LNCAP (cell line): ENCODE measurements at regions not wholly inside any gene's neighbourhood (a gene's known extent, or its start where the extent isn't known, plus 50 kb on each side); places are given as distances from the start of the nearest gene placed in this dataset.

Experiments
- TF ChIP-seq, protein P1 (sequence below): fragments of 450-650 bp; IDR thresholded peaks from 2 replicates; pipeline ENCODE4 v1.5.1; 2017; ENCODE audit warnings: mild to moderate bottlenecking

DNA sequence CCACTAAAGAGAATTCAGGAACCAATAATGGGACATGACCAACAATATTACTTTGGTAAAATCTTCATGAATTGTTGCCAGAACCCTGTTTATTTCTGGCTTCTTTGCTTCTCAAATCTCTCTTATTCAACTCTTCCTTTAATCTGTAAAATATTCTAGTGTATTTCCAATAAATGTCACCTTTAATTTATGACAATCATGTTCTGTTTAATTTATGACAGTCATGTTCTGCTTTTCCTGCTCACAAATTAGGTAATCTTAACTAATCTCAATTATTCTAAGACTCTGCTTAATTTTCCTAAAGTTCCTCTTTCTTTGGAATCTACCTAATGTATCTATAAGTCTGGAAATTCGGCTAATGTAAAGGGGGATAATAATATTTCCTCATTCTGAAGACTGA, 847.6 kb upstream of the KLHL1 start:
- TF ChIP-seq, protein P1, sequence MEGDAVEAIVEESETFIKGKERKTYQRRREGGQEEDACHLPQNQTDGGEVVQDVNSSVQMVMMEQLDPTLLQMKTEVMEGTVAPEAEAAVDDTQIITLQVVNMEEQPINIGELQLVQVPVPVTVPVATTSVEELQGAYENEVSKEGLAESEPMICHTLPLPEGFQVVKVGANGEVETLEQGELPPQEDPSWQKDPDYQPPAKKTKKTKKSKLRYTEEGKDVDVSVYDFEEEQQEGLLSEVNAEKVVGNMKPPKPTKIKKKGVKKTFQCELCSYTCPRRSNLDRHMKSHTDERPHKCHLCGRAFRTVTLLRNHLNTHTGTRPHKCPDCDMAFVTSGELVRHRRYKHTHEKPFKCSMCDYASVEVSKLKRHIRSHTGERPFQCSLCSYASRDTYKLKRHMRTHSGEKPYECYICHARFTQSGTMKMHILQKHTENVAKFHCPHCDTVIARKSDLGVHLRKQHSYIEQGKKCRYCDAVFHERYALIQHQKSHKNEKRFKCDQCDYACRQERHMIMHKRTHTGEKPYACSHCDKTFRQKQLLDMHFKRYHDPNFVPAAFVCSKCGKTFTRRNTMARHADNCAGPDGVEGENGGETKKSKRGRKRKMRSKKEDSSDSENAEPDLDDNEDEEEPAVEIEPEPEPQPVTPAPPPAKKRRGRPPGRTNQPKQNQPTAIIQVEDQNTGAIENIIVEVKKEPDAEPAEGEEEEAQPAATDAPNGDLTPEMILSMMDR, result no peak

DNA sequence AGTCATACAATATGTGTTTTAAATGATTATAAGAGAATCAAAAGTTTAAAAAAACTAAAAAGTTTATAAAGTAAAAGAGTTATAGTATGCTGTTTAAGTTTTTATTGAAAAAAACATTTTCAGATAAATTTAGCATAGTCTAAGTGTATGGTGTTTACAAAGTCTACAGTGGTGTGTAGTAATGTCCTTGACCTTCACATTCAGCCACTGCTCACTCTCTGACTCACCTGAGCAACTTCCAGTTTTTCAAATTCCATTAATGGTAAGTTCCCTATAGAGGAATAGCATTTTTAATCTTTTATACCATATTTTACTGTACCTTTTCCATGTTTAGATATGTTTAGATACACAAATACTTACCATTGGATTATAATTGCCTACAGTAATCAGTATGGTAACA, 842.4 kb upstream of the KLHL1 start:
- TF ChIP-seq, protein P1, result no peak

DNA sequence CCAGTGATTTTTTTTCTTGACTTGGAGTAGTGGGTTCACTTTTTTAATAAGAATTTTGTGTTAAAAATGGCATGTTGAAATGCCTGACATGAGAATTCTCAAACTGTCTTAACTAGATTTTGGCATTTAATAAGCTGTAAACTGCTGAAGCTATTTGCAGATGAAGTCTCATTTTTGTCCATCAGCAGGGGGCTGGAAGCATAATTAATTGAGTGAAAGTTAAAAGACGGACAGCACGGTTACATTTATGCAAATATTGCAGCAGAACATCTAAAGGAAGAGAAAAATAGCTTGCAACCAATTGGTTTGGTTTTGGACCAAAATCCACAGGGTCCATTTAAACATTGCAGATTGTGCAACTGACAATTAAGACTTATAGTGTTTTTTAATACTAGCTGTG, 837.3 kb upstream of the KLHL1 start:
- TF ChIP-seq, protein P1, result no peak

DNA sequence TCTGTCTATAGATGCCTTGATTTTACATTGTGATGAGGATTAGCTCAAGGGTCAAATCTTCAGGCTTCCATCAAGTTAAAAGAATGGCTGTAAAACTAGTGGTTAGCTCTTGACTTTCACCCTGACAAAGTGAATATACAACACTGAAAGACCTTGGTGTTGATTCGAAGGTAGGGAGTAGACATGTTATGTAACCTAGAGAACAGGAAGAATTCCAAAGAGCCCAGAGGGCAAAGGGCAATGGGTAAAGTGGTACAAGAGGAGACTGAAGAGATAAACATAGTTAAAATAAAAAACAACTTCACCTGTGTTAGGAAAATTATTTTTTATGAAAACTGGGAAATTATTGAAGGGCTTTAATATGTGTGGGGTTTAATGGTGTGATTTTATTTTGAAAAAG, 833.2 kb upstream of the KLHL1 start:
- TF ChIP-seq, protein P1, result no peak

DNA sequence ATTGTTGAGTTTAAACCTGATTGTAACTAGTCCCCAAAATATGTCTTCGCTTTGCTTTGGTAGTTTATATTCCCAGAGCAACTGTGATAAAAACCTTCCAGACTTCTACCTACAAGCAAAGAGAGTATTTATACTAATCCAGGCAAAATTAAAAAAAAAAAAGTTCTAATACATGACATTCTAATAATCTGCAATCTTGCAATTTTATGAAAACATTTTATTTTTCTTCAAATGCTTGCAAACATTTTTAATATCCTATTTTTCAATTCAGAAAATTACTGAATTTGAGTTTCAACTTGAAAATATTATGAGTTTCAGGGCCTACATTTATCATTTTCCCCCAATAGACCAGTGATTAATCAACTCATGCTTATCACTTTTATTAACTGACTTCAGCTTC, 830.2 kb upstream of the KLHL1 start:
- TF ChIP-seq, protein P1, result no peak

DNA sequence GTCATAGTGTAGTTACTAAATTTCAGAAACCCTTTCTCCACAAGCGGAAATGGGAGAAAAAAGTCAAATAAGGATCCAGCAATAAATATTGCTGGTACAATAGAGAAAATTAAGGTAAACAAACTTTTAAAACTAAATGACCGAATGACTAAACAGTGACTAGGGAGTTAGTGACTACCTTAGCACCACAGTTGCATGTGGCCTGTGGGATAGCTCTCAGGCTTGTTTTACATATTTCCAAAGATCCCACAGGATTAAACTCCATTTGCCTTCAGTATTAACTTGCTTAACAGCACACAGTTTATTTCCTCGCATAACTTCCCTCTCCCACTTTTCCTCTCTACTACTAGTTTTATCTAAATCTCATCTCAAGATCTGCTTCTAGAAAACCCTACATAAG, 824.3 kb upstream of the KLHL1 start:
- TF ChIP-seq, protein P1, result no peak

DNA sequence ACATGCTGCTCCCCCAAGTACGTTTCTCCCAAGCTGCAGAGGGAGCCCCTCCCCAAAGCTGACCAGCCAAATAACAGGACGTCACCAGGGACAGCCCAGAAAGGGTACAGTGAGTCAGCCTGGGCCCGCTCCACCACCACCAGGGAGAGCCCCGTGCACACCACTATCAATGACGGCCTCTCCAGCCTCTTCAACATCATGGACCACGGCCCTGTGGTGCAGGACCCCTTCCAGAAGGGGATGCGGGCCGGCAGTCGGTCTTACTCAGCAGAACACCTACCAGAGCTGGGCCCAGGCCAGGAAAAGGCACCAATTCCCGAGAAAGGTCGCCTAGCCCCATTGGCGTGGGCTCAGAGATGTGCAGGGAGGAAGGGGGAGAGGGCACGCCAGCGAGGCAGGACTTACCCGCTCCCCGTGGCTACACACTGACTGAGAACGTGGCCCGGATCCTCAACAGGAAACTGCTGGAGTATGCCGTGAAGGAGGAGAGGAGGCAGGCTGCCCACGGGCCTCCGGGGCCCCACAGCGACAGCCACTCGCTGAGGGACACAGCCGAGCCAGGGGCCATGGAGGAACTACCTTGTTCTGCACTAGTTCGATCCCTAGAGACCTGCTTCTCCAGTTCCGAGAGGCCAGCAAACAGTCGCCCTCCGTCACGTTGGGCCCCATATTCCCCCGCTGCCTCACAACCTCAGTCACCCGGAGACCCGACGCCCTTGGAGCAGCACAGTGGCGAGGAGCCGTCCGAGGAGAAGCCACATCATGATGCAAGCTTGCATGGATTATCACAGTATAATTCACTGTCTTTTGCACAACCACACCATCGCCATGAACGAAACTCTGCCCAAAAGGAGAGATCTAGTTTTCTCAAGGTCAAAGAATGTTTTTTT, 815.9 kb upstream of the KLHL1 start:
- TF ChIP-seq, protein P1, result no peak
